ENCODE measurements at regions not wholly inside any gene's neighbourhood (a gene's known extent, or its start where the extent isn't known, plus 50 kb on each side); places are given as distances from the start of the nearest gene placed in this dataset.

GRCh38 chr4:189355590-189355989, 585.1 kb upstream of the FRG1 start:
- no peaks in the 10 kb centered on the region for H3K9me3 ChIP-seq
- no peak overlapping the region for H3K27ac ChIP-seq
- DNase-seq (ENCODE audit: low spot score) (no peak), ATAC-seq (ENCODE audit: insufficient number of reproducible peaks, low FRiP score, low read depth) (no peak)
- H3K36me3 ChIP-seq, result no peaks in the 10 kb centered on the region
- no peak overlapping the region for H3K4me3 ChIP-seq
- TF ChIP-seq CTCF (IDR thresholded peaks at IDR 0.05), result no peak
- H3K27me3 ChIP-seq (replicated peaks; ENCODE audit: insufficient read depth), result no peaks in the 10 kb centered on the region
- no peaks in the 10 kb centered on the region for H3K4me1 ChIP-seq (ENCODE audit: control insufficient read depth in 1 of 2, low read depth in 2 of 2)

DNA sequence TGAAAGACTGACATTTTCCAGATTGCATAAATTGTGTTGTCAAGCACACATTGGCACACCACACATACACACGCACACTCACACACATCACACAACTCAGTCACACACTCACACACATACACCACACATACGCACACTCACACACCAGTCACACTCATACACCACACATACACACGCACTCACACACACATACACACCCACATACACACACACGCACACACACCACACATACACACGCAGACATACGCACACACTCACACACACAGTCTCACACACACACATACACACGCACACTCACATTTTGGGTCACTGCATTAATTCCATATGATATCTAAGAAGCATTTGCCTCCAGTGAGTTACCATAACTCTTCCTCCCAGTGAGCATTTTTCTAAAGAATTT, 578.3 kb upstream of the FRG1 start:
- Histone ChIP-seq H3K9me3 (no peaks in the 10 kb centered on the region), H3K27ac (no peak overlapping the region), H3K27me3 (replicated peaks; ENCODE audit: insufficient read depth) (no peaks in the 10 kb centered on the region), H3K4me1 (ENCODE audit: control insufficient read depth in 1 of 2, low read depth in 2 of 2) (no peaks in the 10 kb centered on the region), H3K4me3 (no peak overlapping the region), H3K36me3 (no peaks in the 10 kb centered on the region)
- no peak for TF ChIP-seq CTCF (IDR thresholded peaks at IDR 0.05)
- DNase-seq (ENCODE audit: low spot score), result no peak
- ATAC-seq (ENCODE audit: insufficient number of reproducible peaks, low FRiP score, low read depth), result no peak

- no peaks in the 10 kb centered on the region for H3K36me3 ChIP-seq
- no peak overlapping the region for H3K4me3 ChIP-seq
- DNase-seq (ENCODE audit: low spot score) (no peak), ATAC-seq (ENCODE audit: insufficient number of reproducible peaks, low FRiP score, low read depth) (no peak)
- no peak overlapping the region for H3K27ac ChIP-seq
- no peaks in the 10 kb centered on the region for H3K27me3 ChIP-seq (replicated peaks; ENCODE audit: insufficient read depth)
- no peaks in the 10 kb centered on the region for H3K4me1 ChIP-seq (ENCODE audit: control insufficient read depth in 1 of 2, low read depth in 2 of 2)
- TF ChIP-seq CTCF (IDR thresholded peaks at IDR 0.05), result no peak
- H3K9me3 ChIP-seq, result no peaks in the 10 kb centered on the region
Observed at GRCh38 chr4:189364032-189364449, 576.6 kb upstream of the FRG1 start.

GRCh38 chr4:189365451-189365850, 575.2 kb upstream of the FRG1 start:
- Histone ChIP-seq H3K36me3 (no peaks in the 10 kb centered on the region), H3K27me3 (replicated peaks; ENCODE audit: insufficient read depth) (no peaks in the 10 kb centered on the region), H3K27ac (no peak overlapping the region), H3K4me1 (ENCODE audit: control insufficient read depth in 1 of 2, low read depth in 2 of 2) (no peaks in the 10 kb centered on the region), H3K4me3 (no peak overlapping the region), H3K9me3 (no peaks in the 10 kb centered on the region)
- ATAC-seq (ENCODE audit: insufficient number of reproducible peaks, low FRiP score, low read depth) (no peak), DNase-seq (ENCODE audit: low spot score) (no peak)
- no peak for TF ChIP-seq CTCF (IDR thresholded peaks at IDR 0.05)

GRCh38 chr4:189367832-189368231, 572.8 kb upstream of the FRG1 start:
- no peak for ATAC-seq (ENCODE audit: insufficient number of reproducible peaks, low FRiP score, low read depth)
- H3K36me3 ChIP-seq, result no peaks in the 10 kb centered on the region
- H3K4me3 ChIP-seq, result no peak overlapping the region
- H3K4me1 ChIP-seq (ENCODE audit: control insufficient read depth in 1 of 2, low read depth in 2 of 2), result no peaks in the 10 kb centered on the region
- H3K27ac ChIP-seq, result no peak overlapping the region
- no peak for DNase-seq (ENCODE audit: low spot score)
- no peaks in the 10 kb centered on the region for H3K9me3 ChIP-seq
- no peak for TF ChIP-seq CTCF (IDR thresholded peaks at IDR 0.05)
- H3K27me3 ChIP-seq (replicated peaks; ENCODE audit: insufficient read depth), result no peaks in the 10 kb centered on the region
